Stimulated activated CD8-positive, alpha-beta memory T cell treated with anti-CD3 and anti-CD28 coated beads, Interleukin-12 subunit alpha, Interleukin-12 subunit beta, amount 100 ng/mL, for 1 hour (primary cell): ENCODE measurements at regions not wholly inside any gene's neighbourhood (a gene's known extent, or its start where the extent isn't known, plus 50 kb on each side); places are given as distances from the start of the nearest gene placed in this dataset.

ENCODE experiments used
- DNase-seq: peaks from one replicate; pipeline ENCODE4 v3.0.0-alpha.2; 2020; ENCODE audit warnings: low read depth

GRCh38 chr6:168773788-168774187 is 332.8 kb downstream of the SMOC2 start:
- DNase-seq: no peak

- no peak for DNase-seq
These were observed 324.8 kb downstream of the SMOC2 start for GRCh38 chr6:168765752-168766151.

GRCh38 chr6:168756009-168756634 is 315.1 kb downstream of the SMOC2 start:
- DNase-seq: no peak

- DNase-seq: no peak
These were observed 305.7 kb downstream of the SMOC2 start for GRCh38 chr6:168746643-168747042.

GRCh38 chr6:168746013-168746412 is 305.0 kb downstream of the SMOC2 start:
- no peak for DNase-seq

- no peak for DNase-seq
These were observed 303.9 kb downstream of the SMOC2 start for GRCh38 chr6:168744861-168745260.

- no peak for DNase-seq
These were observed 301.2 kb downstream of the SMOC2 start for GRCh38 chr6:168741942-168742782.

GRCh38 chr6:168741305-168741704 is 300.3 kb downstream of the SMOC2 start:
- DNase-seq: no peak

- DNase-seq: no peak
These were observed 298.4 kb downstream of the SMOC2 start for GRCh38 chr6:168739381-168739780.

GRCh38 chr6:168737481-168737880 is 296.5 kb downstream of the SMOC2 start:
- no peak for DNase-seq

GRCh38 chr6:168737014-168737413 is 296.0 kb downstream of the SMOC2 start:
- DNase-seq: no peak

- DNase-seq: no peak
These were observed 295.1 kb downstream of the SMOC2 start for GRCh38 chr6:168736039-168736438.

- DNase-seq: no peak
These were observed 294.4 kb downstream of the SMOC2 start for GRCh38 chr6:168735268-168735949.

GRCh38 chr6:168734523-168734922 is 293.5 kb downstream of the SMOC2 start:
- DNase-seq: no peak

GRCh38 chr6:168732676-168733075 is 291.7 kb downstream of the SMOC2 start:
- no peak for DNase-seq

GRCh38 chr6:168730931-168731716 is 290.1 kb downstream of the SMOC2 start:
- no peak for DNase-seq

GRCh38 chr6:168728056-168728455 is 287.1 kb downstream of the SMOC2 start:
- DNase-seq: no peak

GRCh38 chr6:168726312-168726856 is 285.4 kb downstream of the SMOC2 start:
- DNase-seq: no peak

- no peak for DNase-seq
These were observed 284.8 kb downstream of the SMOC2 start for GRCh38 chr6:168725802-168726201.

- no peak for DNase-seq
These were observed 283.9 kb downstream of the SMOC2 start for GRCh38 chr6:168724669-168725570.

GRCh38 chr6:168724033-168724432 is 283.0 kb downstream of the SMOC2 start:
- DNase-seq: no peak
